ENCODE measurements at regions not wholly inside any gene's neighbourhood (a gene's known extent, or its start where the extent isn't known, plus 50 kb on each side); places are given as distances from the start of the nearest gene placed in this dataset.
"Not testable (repeated sequence)": the region's sequence is repeated elsewhere in the genome, so short reads cannot be mapped to it uniquely, and the experiment has no call there.

GRCh38 chr3:34013818-34014570 lies 215.6 kb downstream of the PDCD6IP start:
- no peak for DNase-seq

GRCh38 chr3:34015204-34016142 lies 217.0 kb downstream of the PDCD6IP start:
- DNase-seq, result no peak

GRCh38 chr3:34016925-34017587 lies 218.6 kb downstream of the PDCD6IP start:
- DNase-seq, result no peak

DNA sequence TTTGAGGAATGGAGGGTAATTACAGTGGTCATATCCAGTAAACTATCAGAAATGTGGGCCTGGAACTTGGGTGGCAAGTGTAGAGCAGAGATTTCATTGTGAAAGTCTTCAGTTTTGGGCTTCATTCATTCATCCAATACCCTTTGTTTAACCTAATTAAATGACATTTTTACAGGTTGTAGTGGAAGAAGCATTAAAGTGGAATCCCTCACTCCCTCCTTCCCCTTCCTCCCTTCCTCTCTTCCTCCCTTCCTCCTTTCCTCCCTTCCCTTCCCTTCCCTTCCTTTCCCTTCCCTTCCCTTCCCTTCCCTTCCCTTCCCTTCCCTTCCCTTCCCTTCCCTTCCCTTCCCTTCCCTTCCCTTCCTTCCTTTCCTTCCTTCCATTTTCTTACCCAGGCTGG lies 219.3 kb downstream of the PDCD6IP start:
- no peak for DNase-seq

DNA sequence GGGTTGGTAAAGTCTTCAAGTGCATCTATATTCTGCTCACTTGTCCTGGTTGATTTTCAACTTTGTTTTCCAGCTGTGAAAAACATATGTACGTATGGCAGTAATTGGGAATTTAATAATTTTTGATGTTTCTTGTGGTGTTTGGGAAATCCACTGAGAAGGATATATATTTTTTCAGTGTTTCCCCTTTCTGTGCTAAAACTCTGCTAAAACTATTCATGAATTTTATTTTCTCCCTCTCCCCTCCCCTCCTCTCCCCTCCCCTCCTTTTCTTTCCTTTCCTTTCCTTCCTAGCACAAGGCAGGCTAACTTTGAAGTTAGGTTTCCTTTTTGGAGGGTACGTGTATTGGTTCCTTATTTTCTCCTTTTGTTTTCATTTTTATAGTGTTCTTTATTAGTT lies 220.7 kb downstream of the PDCD6IP start:
- no peak for DNase-seq

DNA sequence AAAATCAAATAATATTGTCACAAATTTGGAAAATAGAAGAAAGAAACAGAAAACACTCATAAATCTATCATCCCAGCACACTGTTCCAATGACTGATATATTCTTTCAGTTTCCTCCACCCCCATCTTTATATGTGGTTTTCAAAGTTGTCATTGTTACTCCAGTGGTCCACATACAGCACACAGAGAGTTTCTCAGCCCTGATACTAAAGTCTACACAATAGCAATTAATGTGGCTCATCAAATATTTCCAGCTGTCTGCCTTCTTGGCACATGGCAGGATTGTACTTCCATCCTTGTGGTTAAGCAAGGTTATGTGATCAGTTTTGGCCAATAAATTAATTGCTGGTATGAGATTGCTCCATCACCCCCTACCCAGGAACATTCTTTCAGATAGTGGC lies 221.7 kb downstream of the PDCD6IP start:
- no peak for DNase-seq

DNA sequence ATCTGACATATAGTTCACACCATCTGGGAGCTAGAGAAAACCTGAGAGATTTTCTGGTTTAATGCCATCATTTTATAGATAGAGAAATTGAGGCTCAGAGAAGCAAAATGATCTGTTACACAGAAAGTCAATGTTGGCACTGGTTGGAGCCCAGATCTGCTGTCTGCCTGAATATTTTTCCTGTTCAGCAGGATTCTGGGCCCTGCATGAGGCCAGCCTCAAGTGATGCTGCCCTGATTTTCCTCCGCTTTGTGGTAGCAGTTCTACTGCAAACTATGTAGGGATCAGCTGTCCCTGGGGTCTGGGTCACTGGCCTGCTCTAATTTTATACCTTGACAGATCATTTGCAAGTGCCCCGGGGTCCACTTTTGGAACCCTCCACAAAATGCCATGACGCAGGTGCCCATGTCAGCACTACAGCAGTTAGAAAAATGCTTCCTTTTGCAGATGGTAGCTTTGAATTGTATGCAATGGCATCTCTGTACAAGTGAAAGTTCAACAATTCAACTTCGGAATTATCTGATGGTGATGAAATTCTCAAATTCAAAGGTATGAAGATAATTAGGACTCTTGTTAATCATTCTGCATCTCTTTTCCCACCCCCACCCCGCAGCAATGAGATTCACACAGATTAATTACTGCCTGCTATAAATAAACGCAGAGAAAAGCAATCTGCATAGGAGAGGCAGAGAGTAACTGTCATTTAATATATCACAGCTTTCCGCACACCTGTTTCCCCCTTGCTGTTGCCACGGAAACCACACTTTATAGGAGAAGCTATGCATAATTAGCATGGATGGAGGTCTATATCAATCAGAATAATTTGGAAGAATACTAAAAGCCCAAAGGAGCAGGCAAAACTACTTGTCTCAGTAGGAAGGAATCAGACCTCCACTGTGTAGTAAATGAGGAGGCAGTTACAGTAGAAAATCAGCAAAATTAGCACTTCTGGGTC lies 222.6 kb downstream of the PDCD6IP start:
- peak; percentile 39 for DNase-seq

DNA sequence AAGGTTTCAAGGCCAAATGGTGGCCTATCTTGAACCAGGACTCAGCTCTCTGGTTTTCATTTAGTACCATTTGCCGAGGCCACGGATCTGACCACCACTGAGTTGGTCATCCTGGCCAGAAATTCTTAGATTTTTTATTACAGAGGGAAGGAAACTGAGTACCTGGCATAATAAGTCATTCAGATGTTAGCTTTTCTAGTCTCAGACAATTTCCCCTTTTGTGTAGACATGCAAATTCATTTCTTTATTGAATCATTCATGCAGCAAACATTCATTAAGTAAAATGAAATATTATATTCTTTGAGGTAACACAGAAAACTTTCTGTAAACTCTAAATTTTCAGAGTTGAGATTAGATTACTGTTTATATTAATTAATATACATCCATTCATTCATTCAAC lies 223.7 kb downstream of the PDCD6IP start:
- no peak for DNase-seq

GRCh38 chr3:34024447-34025240 lies 226.2 kb downstream of the PDCD6IP start:
- DNase-seq, result no peak

DNA sequence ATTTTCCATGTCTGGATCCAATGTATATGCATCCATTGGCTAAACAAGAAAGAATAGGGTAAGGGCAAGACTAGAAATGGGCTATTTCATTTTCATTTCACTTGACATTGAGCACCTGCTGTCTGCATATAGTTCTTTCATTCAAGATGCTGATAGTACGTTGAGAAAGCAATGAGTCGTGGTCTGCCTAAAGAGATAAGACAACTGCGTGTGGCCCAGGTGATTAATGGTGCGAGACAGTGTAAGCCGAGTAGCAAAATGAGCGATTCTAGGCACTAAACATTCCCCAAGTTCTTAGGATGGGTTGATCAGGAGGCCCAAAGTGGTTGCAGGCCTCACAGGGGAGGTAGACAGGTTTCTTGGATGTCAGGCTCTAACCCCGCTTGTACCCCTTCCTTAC lies 235.4 kb downstream of the PDCD6IP start:
- no peak for DNase-seq

- DNase-seq, result no peak
These were observed 236.4 kb downstream of the PDCD6IP start for GRCh38 chr3:34034840-34035239.

- DNase-seq, result no peak
These were observed 237.3 kb downstream of the PDCD6IP start for GRCh38 chr3:34035775-34036174.

DNA sequence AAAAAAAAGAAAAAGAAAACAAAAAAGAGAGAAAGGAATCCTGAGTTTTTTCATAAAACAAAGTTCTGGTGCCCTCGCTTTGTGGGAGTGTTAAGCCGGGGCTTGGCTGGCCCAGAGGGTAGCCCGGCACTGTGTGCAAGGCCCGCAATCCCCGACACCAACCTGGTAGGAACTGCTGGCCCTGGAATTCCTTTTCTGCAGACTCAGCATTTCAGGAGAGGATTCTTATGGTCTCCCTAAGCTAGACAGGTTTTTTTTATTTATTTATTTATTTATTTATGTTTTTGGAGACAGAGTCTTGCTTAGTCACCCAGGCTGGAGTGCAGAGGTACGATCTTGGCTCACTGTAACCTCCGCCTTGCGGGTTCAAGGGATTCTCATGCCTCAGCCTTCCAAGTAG lies 238.8 kb downstream of the PDCD6IP start:
- no peak for DNase-seq

GRCh38 chr3:34038131-34038530 lies 239.7 kb downstream of the PDCD6IP start:
- DNase-seq, result no peak

GRCh38 chr3:34046154-34046553 lies 247.7 kb downstream of the PDCD6IP start:
- DNase-seq, result no peak

DNA sequence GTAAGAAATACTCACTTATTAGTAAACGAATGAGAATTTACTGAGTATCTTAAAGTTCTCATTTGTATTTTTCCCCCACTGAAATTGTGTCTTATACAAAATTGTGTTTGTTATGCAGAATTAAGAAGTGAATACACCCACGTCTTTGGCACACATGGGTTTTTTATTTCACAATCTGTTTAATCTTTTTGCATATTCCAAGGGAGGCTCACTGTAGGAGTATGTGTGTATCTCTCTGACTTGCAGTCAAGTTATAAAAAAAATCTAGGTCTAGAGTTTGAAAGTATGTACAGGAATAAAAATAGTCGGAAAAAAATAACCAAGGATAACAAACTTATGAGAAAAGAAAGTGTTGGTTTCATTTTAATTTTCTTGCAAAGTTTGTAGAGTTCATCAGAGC lies 255.2 kb downstream of the PDCD6IP start:
- DNase-seq, result no peak

GRCh38 chr3:34056181-34056910 lies 257.9 kb downstream of the PDCD6IP start:
- no peak for DNase-seq

DNA sequence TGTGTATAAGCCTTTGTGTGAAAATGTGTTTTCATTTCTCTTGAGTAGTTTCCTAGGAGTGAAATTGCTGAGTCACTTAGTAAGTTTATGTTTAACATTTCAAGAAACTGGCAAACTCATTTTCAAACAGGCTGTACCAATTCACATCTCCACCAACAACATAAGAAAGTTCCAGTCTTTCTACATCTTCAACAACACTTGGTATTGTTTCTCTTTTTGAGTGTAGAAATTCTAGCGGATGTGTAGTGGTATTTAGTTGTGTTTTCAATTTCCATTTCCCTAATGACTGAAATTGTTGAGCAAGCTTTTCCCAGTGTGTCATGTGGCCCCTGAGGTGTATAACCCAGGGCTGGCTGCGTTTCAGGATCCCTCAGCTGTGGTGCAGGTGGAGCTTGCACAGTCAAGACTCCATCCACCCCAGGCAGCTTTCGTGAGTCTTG lies 258.5 kb downstream of the PDCD6IP start:
- DNase-seq, result no peak

DNA sequence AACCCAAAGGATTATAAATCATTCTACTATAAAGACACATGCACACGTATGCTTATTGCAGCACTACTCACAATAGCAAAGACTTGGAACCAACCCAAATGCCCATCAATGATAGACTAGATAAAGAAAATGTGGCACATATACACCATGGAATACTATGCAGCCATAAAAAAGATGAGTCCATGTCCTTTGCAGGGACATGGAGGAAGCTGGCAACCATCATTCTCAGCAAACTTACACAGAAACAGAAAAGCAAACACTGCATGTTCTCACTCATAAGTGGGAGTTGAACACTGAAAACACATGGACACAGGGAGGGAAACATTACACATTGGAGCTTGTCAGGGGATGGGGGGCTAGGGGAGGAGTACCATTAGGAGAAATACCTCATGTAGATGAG lies 262.6 kb downstream of the PDCD6IP start:
- DNase-seq, result not testable (repeated sequence)

- DNase-seq, result no peak
These were observed 267.5 kb downstream of the PDCD6IP start for GRCh38 chr3:34065901-34066300.

DNA sequence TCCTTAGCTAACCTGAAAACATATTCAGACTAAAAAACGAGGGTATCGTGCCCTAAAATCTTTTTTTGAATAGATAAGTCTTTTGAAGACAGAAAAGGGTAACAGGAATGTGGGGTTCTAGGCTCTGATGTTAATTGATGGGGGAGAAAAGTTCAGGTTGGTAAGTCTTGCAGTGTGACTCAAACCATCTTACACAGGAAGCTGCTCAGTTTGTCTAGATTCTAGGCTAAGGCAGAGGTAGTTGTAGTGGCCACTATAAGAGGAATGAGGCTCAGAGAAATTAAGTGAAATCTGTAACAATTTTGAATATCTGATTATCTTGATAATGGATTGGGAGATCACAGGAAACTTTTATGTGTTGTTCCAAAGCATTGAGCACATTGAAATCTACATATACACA lies 267.9 kb downstream of the PDCD6IP start:
- no peak for DNase-seq

Measured in NCI-H2171 (cell line).